ENCODE measurements at regions not wholly inside any gene's neighbourhood (a gene's known extent, or its start where the extent isn't known, plus 50 kb on each side); places are given as distances from the start of the nearest gene placed in this dataset.
"Not testable (repeated sequence)": the region's sequence is repeated elsewhere in the genome, so short reads cannot be mapped to it uniquely, and the experiment has no call there.

- Mint-ChIP-seq H3K36me3 (ENCODE audit: low read depth) (no peaks in the 10 kb centered on the region), H3K27ac (no peak overlapping the region), H3K4me1 (ENCODE audit: low read depth) (peaks cover 19% of the 10 kb centered on the region), H3K27me3 (no peaks in the 10 kb centered on the region), H3K9me3 (no peaks in the 10 kb centered on the region), H3K4me3 (no peak overlapping the region)
Measured at GRCh38 chr12:93006471-93007208, 77.5 kb upstream of the EEA1 start.

DNA sequence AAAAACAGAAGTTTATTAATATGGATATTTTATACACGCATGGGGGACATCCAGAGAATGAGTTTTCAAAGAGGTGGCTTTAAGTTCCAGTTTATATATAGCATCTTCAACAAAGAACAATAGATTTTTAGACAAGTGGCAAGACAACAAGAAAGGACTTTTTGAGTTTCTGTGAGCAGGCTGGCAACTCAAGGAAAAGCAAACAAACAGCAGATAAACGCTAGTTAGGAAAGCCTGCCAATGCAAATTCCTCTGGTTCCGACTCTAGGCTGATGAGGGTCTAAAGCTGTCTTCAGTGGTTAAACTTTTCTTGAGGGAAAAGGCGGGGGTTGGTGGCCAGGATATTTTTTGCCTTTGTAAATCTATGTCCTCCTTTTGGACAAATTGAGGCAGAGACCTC, 78.4 kb upstream of the EEA1 start:
- H3K27ac Mint-ChIP-seq: no peak overlapping the region
- H3K9me3 Mint-ChIP-seq: no peaks in the 10 kb centered on the region
- no peaks in the 10 kb centered on the region for H3K27me3 Mint-ChIP-seq
- H3K4me3 Mint-ChIP-seq: no peak overlapping the region
- H3K36me3 Mint-ChIP-seq (ENCODE audit: low read depth): no peaks in the 10 kb centered on the region
- H3K4me1 Mint-ChIP-seq (ENCODE audit: low read depth): peaks cover 19% of the 10 kb centered on the region

- Mint-ChIP-seq H3K36me3 (ENCODE audit: low read depth) (no peaks in the 10 kb centered on the region), H3K4me3 (no peak overlapping the region), H3K4me1 (ENCODE audit: low read depth) (peaks cover 19% of the 10 kb centered on the region), H3K27ac (no peak overlapping the region), H3K27me3 (no peaks in the 10 kb centered on the region), H3K9me3 (no peaks in the 10 kb centered on the region)
Measured at GRCh38 chr12:93008044-93008778, 79.1 kb upstream of the EEA1 start.

DNA sequence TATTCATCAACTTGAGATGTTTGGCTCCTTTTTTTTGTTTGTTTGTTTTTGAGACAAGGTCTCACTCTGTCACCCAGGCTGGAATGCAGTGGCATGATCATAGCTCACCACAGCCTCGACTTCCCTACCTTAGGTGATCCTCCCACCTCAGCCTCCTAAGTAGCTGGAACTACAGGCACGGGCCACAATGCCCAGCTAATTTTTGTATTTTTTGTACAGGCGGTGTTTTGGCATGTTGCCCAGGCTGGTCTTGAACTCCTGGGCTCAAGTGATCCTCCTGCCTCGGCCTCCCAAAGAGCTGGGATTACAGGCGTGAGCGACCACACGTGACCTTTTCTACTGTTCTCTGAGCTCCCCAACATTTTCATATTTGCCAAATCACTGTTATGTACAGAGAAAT, 79.8 kb upstream of the EEA1 start:
- not testable (repeated sequence) for H3K27me3 Mint-ChIP-seq; H3K27ac Mint-ChIP-seq; H3K36me3 Mint-ChIP-seq (ENCODE audit: low read depth); H3K4me3 Mint-ChIP-seq; H3K9me3 Mint-ChIP-seq
- H3K4me1 Mint-ChIP-seq (ENCODE audit: low read depth): peaks cover 19% of the 10 kb centered on the region

- Mint-ChIP-seq H3K4me1 (ENCODE audit: low read depth) (peaks cover 19% of the 10 kb centered on the region), H3K4me3 (no peak overlapping the region), H3K36me3 (ENCODE audit: low read depth) (no peaks in the 10 kb centered on the region), H3K27ac (no peak overlapping the region), H3K9me3 (no peaks in the 10 kb centered on the region), H3K27me3 (no peaks in the 10 kb centered on the region)
Measured at GRCh38 chr12:93009533-93009932, 80.4 kb upstream of the EEA1 start.

GRCh38 chr12:93010461-93010860, 81.4 kb upstream of the EEA1 start:
- Mint-ChIP-seq H3K36me3 (ENCODE audit: low read depth) (no peaks in the 10 kb centered on the region), H3K4me1 (ENCODE audit: low read depth) (peaks cover 19% of the 10 kb centered on the region), H3K4me3 (no peak overlapping the region), H3K27ac (no peak overlapping the region), H3K9me3 (no peaks in the 10 kb centered on the region), H3K27me3 (no peaks in the 10 kb centered on the region)

DNA sequence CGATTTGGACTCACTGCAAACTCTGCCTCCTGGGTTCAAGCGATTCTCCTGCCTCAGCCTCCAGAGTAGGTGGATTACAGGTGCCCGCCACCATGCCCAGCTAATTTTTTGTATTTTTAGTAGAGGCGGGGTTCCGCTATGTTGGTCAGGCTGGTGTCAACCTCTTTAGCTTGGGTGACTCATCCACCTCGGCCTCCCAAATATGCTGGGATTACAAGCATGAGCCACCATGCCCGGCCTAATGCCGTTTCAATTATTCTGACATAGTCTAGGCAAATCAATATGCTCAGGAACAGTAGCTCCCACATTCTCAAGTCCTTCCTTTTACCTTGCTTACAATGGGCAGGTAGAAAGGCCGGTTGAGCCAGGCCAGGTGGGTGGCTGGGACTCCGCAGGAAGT, 82.0 kb upstream of the EEA1 start:
- Mint-ChIP-seq H3K27ac (no peak overlapping the region), H3K9me3 (no peaks in the 10 kb centered on the region), H3K4me3 (no peak overlapping the region), H3K36me3 (ENCODE audit: low read depth) (no peaks in the 10 kb centered on the region), H3K27me3 (no peaks in the 10 kb centered on the region), H3K4me1 (ENCODE audit: low read depth) (peaks cover 19% of the 10 kb centered on the region)

DNA sequence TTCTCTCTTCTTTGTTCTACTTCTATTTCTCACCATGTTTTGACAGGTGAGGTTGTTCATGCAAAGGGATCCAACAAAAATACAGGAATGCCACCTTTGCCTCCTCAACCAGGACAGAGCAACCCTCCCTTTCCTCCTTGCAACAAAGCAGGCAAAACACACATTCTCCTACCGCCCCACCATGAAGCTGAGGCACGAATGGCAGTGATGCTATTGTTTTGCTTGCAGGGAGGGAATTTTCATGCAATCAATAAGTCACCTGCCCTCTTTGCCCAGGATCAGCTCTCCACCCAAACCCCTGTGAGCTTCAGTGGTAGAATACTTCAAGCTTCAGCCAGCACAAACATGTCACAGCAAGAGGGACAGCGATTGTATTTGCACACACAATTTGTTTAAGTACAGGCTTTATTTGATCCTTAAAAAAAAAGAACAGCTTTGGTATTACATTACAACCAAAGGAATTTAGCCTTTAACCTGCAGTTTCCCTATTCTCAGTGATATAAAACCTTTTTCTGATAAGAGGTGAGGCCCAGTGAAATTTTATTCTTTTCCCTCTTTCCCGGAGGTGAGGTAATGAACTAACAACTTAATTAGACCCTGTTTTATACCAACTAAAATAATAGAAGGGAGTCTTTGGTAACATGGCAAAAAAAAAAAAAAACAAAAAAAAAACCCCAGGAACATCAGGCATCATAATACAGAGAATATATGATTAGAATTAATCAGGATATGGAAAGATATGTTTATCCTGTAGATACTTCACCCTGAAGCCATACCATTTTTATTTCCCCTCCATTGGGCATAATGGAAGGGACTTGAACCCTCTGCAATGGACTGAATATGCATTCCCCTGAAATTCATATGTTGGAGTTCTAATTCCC, 87.0 kb upstream of the EEA1 start:
- Mint-ChIP-seq H3K27me3 (no peaks in the 10 kb centered on the region), H3K27ac (no peak overlapping the region), H3K9me3 (no peaks in the 10 kb centered on the region), H3K4me1 (ENCODE audit: low read depth) (no peaks in the 10 kb centered on the region), H3K36me3 (ENCODE audit: low read depth) (no peaks in the 10 kb centered on the region), H3K4me3 (no peak overlapping the region)

GRCh38 chr12:93016752-93017350, 87.8 kb upstream of the EEA1 start:
- Mint-ChIP-seq H3K4me3 (no peak overlapping the region), H3K27me3 (no peaks in the 10 kb centered on the region), H3K36me3 (ENCODE audit: low read depth) (no peaks in the 10 kb centered on the region), H3K9me3 (no peaks in the 10 kb centered on the region), H3K27ac (no peak overlapping the region), H3K4me1 (ENCODE audit: low read depth) (no peaks in the 10 kb centered on the region)

DNA sequence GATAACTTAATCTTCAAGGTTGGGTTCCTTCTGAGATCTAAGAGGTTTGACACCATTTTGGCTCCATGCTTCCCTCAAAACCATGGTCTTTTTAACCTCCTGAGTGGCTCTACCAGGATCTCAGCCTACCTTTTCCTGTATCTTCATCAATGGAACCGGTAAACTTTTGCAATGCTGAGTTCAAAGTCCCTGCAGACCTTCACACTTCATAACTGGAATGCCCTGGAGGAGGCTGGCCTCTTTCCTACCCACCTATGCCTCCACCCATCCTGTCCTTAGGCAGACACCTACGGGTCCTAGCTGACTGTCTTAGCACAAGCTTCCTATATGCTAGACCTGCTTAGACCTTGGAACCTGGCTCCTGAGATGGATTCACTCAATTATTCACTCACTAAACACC, 89.5 kb upstream of the EEA1 start:
- no peaks in the 10 kb centered on the region for H3K9me3 Mint-ChIP-seq
- no peaks in the 10 kb centered on the region for H3K36me3 Mint-ChIP-seq (ENCODE audit: low read depth)
- no peaks in the 10 kb centered on the region for H3K4me1 Mint-ChIP-seq (ENCODE audit: low read depth)
- no peak overlapping the region for H3K4me3 Mint-ChIP-seq
- H3K27ac Mint-ChIP-seq: no peak overlapping the region
- H3K27me3 Mint-ChIP-seq: no peaks in the 10 kb centered on the region

DNA sequence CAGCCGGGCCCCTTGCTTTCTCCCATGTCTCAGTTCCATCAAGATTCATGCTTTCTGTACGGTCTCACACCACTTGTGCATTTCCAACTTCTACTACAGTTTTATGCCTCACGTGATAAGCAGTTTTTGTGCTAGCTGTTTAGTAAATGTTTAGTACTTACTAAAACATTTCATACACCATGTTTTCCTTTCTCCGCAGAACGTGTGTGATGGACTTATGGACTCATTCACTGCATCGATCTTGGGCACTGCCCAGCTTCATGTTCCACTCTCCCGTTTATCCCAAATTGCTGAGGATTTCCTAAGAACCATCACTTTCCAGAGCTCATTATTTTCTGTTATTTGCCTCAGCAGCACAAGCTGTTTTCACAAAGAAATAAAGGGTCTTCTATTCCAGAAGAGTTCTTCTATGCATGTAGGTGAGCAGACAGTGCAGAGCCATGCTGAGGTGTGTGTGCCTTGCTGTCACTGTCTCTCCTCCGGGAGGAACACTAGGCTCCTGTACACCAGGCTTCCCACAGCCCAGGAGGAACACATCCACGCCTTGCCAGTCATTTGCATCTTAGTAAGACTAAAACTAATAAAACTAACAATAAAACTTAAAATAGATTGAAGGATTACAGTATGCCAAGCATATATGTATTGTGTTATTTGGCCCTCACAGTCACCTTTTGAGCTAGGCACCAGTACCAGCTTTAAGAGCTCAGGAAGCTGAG, 90.3 kb upstream of the EEA1 start:
- Mint-ChIP-seq H3K9me3 (no peaks in the 10 kb centered on the region), H3K27me3 (no peaks in the 10 kb centered on the region), H3K4me1 (ENCODE audit: low read depth) (no peaks in the 10 kb centered on the region), H3K4me3 (no peak overlapping the region), H3K36me3 (ENCODE audit: low read depth) (no peaks in the 10 kb centered on the region), H3K27ac (no peak overlapping the region)

- no peak overlapping the region for H3K27ac Mint-ChIP-seq
- H3K9me3 Mint-ChIP-seq: no peaks in the 10 kb centered on the region
- no peak overlapping the region for H3K4me3 Mint-ChIP-seq
- no peaks in the 10 kb centered on the region for H3K27me3 Mint-ChIP-seq
- H3K36me3 Mint-ChIP-seq (ENCODE audit: low read depth): no peaks in the 10 kb centered on the region
- H3K4me1 Mint-ChIP-seq (ENCODE audit: low read depth): no peaks in the 10 kb centered on the region
Measured at GRCh38 chr12:93019975-93020630, 91.0 kb upstream of the EEA1 start.

DNA sequence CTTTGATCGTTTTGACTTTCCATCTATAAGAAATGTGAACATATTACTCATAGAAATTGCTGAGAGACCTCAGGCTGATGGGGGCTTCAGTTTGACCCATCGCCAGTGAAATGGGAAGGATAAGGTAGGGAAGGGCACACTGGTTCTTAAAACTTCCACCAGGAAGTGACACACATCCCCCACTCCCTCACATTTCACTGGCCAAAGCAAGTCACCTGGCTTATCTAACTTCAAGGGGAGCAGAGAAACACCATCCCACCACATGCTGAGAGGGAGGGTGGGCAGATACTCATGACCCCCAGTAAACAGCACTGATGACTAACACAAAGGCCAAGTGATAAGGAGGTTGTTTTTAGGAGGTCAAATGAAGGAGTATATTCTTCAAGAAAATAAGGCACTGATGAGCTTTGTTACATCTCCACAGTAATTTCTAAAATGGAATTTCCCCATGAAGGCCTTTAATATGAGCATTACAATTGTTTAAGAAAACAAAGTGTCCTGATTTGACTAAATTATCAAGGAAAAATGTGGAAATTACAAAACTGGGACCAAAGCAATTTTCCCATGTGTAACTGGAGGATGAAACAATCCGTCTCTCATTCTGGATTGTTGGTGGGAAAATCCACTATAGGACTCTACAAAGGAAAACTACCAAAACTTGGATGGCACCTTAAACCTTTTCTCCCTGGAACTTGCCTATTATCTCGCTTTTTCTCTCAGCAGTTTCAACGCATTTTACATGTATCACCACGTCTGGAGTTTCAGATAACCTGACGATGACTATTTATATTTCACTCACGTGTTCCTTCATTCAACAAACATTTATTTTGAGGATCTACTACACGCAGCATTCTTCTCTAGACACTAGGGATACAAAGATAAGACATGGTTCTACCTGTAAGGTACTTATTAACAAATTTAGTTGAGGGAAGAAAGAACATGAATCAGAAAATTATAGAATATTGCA, 91.8 kb upstream of the EEA1 start:
- no peaks in the 10 kb centered on the region for H3K27me3 Mint-ChIP-seq
- no peak overlapping the region for H3K27ac Mint-ChIP-seq
- H3K4me1 Mint-ChIP-seq (ENCODE audit: low read depth): no peaks in the 10 kb centered on the region
- H3K4me3 Mint-ChIP-seq: no peak overlapping the region
- no peaks in the 10 kb centered on the region for H3K9me3 Mint-ChIP-seq
- no peaks in the 10 kb centered on the region for H3K36me3 Mint-ChIP-seq (ENCODE audit: low read depth)

All from stimulated activated naive CD8-positive, alpha-beta T cell treated with anti-CD3 and anti-CD28 coated beads, Interleukin-15, Interleukin-2, amounts not matched to agents 100 ng/mL and 50 ng/mL, for 24 hours (primary cell).